SK-N-SH treated with all-trans-retinoic acid at 6 μM for 48 hours (cell line): ENCODE measurements at regions not wholly inside any gene's neighbourhood (a gene's known extent, or its start where the extent isn't known, plus 50 kb on each side); places are given as distances from the start of the nearest gene placed in this dataset.

ENCODE experiments used
- ATAC-seq: fragments of 200-7000 bp; cut with Tn5 transposase; 3 replicates; pipeline ENCODE4 v1.9.1; 2020; ENCODE audit warnings: mild to moderate bottlenecking, moderate library complexity
- ARNTL ChIP-seq: fragments of 450-650 bp; formaldehyde crosslinking; IDR thresholded peaks from 2 replicates; pipeline ENCODE4 v1.5.0; 2020; ENCODE audit warnings: low read depth, mild to moderate bottlenecking, moderate library complexity, borderline replicate concordance
- BACH2 ChIP-seq: fragments of 250-450 bp; sonication (Bioruptor Pico); IDR thresholded peaks from 2 replicates; pipeline ENCODE4 v1.9.0; 2021; ENCODE audit warnings: mild to moderate bottlenecking, borderline replicate concordance
- CREB5 ChIP-seq: fragments of 250-450 bp; sonication (Bioruptor Pico); IDR thresholded peaks from 2 replicates; pipeline ENCODE4 v1.5.1; 2020; ENCODE audit warnings: low read depth, mild to moderate bottlenecking, moderate library complexity
- CSDC2 ChIP-seq: fragments of 250-450 bp; sonication (Bioruptor Pico); IDR thresholded peaks from 2 replicates; pipeline ENCODE4 v1.5.0; 2020; ENCODE audit warnings: mild to moderate bottlenecking, moderate library complexity
- ESRRG ChIP-seq: fragments of 250-450 bp; sonication (Bioruptor Pico); IDR thresholded peaks from 2 replicates; pipeline ENCODE4 v1.6.1; 2021; ENCODE audit warnings: mild to moderate bottlenecking
- GLIS3 ChIP-seq: fragments of 250-450 bp; sonication (Bioruptor Pico); IDR thresholded peaks from 2 replicates; pipeline ENCODE4 v1.5.0; 2020; ENCODE audit warnings: mild to moderate bottlenecking, moderate library complexity
- ISL1 ChIP-seq: fragments of 250-450 bp; sonication (Bioruptor Pico); IDR thresholded peaks from 2 replicates; pipeline ENCODE4 v2.1.2; 2022; ENCODE audit warnings: mild to moderate bottlenecking, moderate library complexity
- OSR1 ChIP-seq: fragments of 250-450 bp; sonication (Bioruptor Pico); IDR thresholded peaks from 2 replicates; pipeline ENCODE4 v1.8.0; 2022; ENCODE audit warnings: moderate library complexity, mild to moderate bottlenecking, inconsistent platforms
- PATZ1 ChIP-seq: fragments of 250-450 bp; sonication (Bioruptor Pico); IDR thresholded peaks from 2 replicates; pipeline ENCODE4 v1.8.0; 2020; ENCODE audit warnings: mild to moderate bottlenecking, moderate library complexity, borderline replicate concordance
- PPARA ChIP-seq: fragments of 250-450 bp; sonication (Bioruptor Pico); IDR thresholded peaks from 2 replicates; pipeline ENCODE4 v1.5.0; 2020; ENCODE audit warnings: mild to moderate bottlenecking, borderline replicate concordance
- RARB ChIP-seq: fragments of 250-450 bp; sonication (Bioruptor Pico); IDR thresholded peaks from 2 replicates; pipeline ENCODE4 v1.8.0; 2021; ENCODE audit warnings: mild to moderate bottlenecking, moderate library complexity
- SNAI2 ChIP-seq: fragments of 250-450 bp; sonication (Bioruptor Pico); IDR thresholded peaks from 2 replicates; pipeline ENCODE4 v1.5.0; 2020; ENCODE audit warnings: mild to moderate bottlenecking, moderate library complexity
- TCF4 ChIP-seq: fragments of 250-450 bp; sonication (Bioruptor Pico); IDR thresholded peaks from 2 replicates; pipeline ENCODE4 v1.8.0; 2021; ENCODE audit warnings: mild to moderate bottlenecking, moderate library complexity, borderline replicate concordance
- TOX ChIP-seq: fragments of 250-450 bp; sonication (Bioruptor Pico); IDR thresholded peaks from 2 replicates; pipeline ENCODE4 v1.8.0; 2021; ENCODE audit warnings: mild to moderate bottlenecking, moderate library complexity, borderline replicate concordance
- ZC3H10 ChIP-seq: fragments of 250-450 bp; sonication (Bioruptor Pico); IDR thresholded peaks from 2 replicates; pipeline ENCODE4 v1.5.1; 2021; ENCODE audit warnings: mild to moderate bottlenecking, moderate library complexity
- ZFP30 ChIP-seq: fragments of 450-650 bp; formaldehyde crosslinking; IDR thresholded peaks from 2 replicates; pipeline ENCODE4 v1.5.0; 2022; ENCODE audit warnings: mild to moderate bottlenecking, moderate library complexity
- ZNF565 ChIP-seq: fragments of 450-650 bp; formaldehyde crosslinking; conservative IDR thresholded peaks from 2 replicates; pipeline ENCODE4 v1.5.0; 2020; ENCODE audit warnings: low read depth, mild to moderate bottlenecking, moderate library complexity
- ZNF70 ChIP-seq: fragments of 450-650 bp; formaldehyde crosslinking; IDR thresholded peaks from 2 replicates; pipeline ENCODE4 v1.5.0; 2020; ENCODE audit warnings: mild to moderate bottlenecking, moderate library complexity
- ZNF8 ChIP-seq: fragments of 450-650 bp; formaldehyde crosslinking; IDR thresholded peaks from 2 replicates; pipeline ENCODE4 v1.5.0; 2020; ENCODE audit warnings: mild to moderate bottlenecking, moderate library complexity
- TF ChIP-seq, protein P1 (sequence below): fragments of 250-450 bp; sonication (Bioruptor Pico); IDR thresholded peaks from 2 replicates; pipeline ENCODE4 v1.8.0; 2021; ENCODE audit warnings: low read depth, mild to moderate bottlenecking, moderate library complexity, borderline replicate concordance
- TF ChIP-seq, protein P2 (sequence below): fragments of 250-450 bp; sonication (Bioruptor Pico); IDR thresholded peaks from 2 replicates; pipeline ENCODE4 v1.5.0; 2020; ENCODE audit warnings: mild to moderate bottlenecking, moderate library complexity
- TF ChIP-seq, protein P3 (sequence below): fragments of 250-450 bp; sonication (Bioruptor Pico); IDR thresholded peaks from 2 replicates; pipeline ENCODE4 v1.5.1; 2021; ENCODE audit warnings: mild to moderate bottlenecking, moderate library complexity

- TF ChIP-seq CSDC2 (no peak), PATZ1 (no peak), RARB (no peak), SNAI2 (no peak), ISL1 (CRISPR knock-in tag) (no peak), TCF4 (no peak), ZFP30 (CRISPR knock-in tag) (no peak), BACH2 (no peak), ZNF70 (CRISPR knock-in tag) (no peak), ZC3H10 (no peak), CREB5 (CRISPR knock-in tag) (no peak), GLIS3 (CRISPR knock-in tag) (no peak), ZNF8 (CRISPR knock-in tag) (no peak), ARNTL (CRISPR knock-in tag) (no peak), PPARA (no peak), ESRRG (CRISPR knock-in tag) (no peak)
- TF ChIP-seq, protein P1, sequence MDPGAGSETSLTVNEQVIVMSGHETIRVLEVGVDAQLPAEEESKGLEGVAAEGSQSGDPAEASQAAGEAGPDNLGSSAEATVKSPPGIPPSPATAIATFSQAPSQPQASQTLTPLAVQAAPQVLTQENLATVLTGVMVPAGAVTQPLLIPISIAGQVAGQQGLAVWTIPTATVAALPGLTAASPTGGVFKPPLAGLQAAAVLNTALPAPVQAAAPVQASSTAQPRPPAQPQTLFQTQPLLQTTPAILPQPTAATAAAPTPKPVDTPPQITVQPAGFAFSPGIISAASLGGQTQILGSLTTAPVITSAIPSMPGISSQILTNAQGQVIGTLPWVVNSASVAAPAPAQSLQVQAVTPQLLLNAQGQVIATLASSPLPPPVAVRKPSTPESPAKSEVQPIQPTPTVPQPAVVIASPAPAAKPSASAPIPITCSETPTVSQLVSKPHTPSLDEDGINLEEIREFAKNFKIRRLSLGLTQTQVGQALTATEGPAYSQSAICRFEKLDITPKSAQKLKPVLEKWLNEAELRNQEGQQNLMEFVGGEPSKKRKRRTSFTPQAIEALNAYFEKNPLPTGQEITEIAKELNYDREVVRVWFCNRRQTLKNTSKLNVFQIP (CRISPR knock-in tag) = no peak
- TF ChIP-seq, protein P2, sequence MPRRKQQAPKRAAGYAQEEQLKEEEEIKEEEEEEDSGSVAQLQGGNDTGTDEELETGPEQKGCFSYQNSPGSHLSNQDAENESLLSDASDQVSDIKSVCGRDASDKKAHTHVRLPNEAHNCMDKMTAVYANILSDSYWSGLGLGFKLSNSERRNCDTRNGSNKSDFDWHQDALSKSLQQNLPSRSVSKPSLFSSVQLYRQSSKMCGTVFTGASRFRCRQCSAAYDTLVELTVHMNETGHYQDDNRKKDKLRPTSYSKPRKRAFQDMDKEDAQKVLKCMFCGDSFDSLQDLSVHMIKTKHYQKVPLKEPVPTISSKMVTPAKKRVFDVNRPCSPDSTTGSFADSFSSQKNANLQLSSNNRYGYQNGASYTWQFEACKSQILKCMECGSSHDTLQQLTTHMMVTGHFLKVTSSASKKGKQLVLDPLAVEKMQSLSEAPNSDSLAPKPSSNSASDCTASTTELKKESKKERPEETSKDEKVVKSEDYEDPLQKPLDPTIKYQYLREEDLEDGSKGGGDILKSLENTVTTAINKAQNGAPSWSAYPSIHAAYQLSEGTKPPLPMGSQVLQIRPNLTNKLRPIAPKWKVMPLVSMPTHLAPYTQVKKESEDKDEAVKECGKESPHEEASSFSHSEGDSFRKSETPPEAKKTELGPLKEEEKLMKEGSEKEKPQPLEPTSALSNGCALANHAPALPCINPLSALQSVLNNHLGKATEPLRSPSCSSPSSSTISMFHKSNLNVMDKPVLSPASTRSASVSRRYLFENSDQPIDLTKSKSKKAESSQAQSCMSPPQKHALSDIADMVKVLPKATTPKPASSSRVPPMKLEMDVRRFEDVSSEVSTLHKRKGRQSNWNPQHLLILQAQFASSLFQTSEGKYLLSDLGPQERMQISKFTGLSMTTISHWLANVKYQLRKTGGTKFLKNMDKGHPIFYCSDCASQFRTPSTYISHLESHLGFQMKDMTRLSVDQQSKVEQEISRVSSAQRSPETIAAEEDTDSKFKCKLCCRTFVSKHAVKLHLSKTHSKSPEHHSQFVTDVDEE (CRISPR knock-in tag) = no peak
- TF ChIP-seq, protein P3, sequence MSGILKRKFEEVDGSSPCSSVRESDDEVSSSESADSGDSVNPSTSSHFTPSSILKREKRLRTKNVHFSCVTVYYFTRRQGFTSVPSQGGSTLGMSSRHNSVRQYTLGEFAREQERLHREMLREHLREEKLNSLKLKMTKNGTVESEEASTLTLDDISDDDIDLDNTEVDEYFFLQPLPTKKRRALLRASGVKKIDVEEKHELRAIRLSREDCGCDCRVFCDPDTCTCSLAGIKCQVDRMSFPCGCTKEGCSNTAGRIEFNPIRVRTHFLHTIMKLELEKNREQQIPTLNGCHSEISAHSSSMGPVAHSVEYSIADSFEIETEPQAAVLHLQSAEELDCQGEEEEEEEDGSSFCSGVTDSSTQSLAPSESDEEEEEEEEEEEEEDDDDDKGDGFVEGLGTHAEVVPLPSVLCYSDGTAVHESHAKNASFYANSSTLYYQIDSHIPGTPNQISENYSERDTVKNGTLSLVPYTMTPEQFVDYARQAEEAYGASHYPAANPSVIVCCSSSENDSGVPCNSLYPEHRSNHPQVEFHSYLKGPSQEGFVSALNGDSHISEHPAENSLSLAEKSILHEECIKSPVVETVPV (CRISPR knock-in tag) = no peak
- TF ChIP-seq, all 23 proteins: peak for 0
- ATAC-seq = no peak
Measured at GRCh38 chr12:105676694-105677093, 346.2 kb downstream of the C12orf75 start.

DNA sequence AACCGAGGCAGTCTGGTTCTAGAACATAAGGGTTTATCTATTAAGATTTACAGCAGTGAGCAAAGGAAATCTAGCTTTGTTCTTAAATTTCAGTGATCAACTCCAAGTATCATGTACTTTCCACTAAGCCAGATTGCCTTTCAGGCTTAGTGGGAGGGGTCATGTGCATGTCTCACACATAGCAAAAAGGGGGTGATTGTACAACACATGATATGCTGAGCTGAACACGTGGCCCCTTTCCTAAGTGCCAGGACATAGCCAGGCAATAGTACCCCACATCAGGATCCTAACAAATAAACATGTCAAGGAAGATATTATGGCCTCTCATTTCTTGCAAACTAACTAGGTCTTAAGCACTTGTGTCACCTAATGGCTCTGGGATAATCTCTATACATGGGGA, 347.2 kb downstream of the C12orf75 start:
- no peak for ATAC-seq
- TF ChIP-seq ESRRG (CRISPR knock-in tag) (no peak), TOX (CRISPR knock-in tag) (no peak)

DNA sequence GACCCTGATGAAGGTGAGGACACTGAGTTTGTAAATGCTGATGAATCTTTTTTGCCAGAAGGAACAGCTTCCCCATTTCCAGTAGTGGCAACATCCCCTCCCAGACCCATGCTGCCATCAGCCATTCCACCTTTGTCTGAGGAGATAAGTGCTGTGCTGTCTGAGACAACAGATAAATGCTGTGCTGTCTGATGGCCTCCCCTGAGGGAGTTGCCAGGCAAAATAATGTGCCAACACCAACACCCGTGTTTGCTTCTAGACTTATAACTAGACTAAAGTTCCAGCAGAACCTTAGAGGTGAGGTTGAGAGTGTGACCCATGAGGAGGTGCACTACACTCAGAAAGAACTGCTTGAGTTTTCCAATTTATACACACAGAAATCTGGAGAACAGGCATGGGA, 349.5 kb downstream of the C12orf75 start:
- ATAC-seq = no peak
- TF ChIP-seq ISL1 (CRISPR knock-in tag) = no peak
- TF ChIP-seq ZNF565 (CRISPR knock-in tag) = no peak
- TF ChIP-seq ZFP30 (CRISPR knock-in tag) = no peak

- no peak for ATAC-seq
- TF ChIP-seq RARB (no peak), ARNTL (CRISPR knock-in tag) (no peak), ZNF8 (CRISPR knock-in tag) (no peak), TOX (CRISPR knock-in tag) (no peak), CREB5 (CRISPR knock-in tag) (no peak), ISL1 (CRISPR knock-in tag) (no peak), ZNF70 (CRISPR knock-in tag) (no peak), OSR1 (CRISPR knock-in tag) (no peak)
- TF ChIP-seq, protein P3 (CRISPR knock-in tag) = no peak
- TF ChIP-seq, protein P1 (CRISPR knock-in tag) = no peak
Measured at GRCh38 chr12:105681341-105681740, 350.9 kb downstream of the C12orf75 start.
